HL-60 (cell line): ENCODE measurements at regions not wholly inside any gene's neighbourhood (a gene's known extent, or its start where the extent isn't known, plus 50 kb on each side); places are given as distances from the start of the nearest gene placed in this dataset.

ENCODE experiments used
- DNase-seq, 2 experiments: peaks; one replicate each; pipeline ENCODE4 v3.0.0-alpha.2; 2010 to 2020; ENCODE audit warnings: low read depth in 1 of 2, low spot score in 1 of 2
- H3K27ac ChIP-seq: fragments of 250-450 bp; sonication (Bioruptor Pico); replicated peaks from 2 replicates; pipeline ENCODE4 v1.5.1; 2020; ENCODE audit warnings: mild to moderate bottlenecking, moderate library complexity
- H3K27me3 ChIP-seq: fragments of 250-450 bp; sonication (Bioruptor Pico); 2 replicates; pipeline ENCODE4 v1.5.1; 2021; ENCODE audit warnings: mild to moderate bottlenecking, moderate library complexity; ENCODE audit not compliant: insufficient read depth, poor library complexity, severe bottlenecking
- H3K4me3 ChIP-seq: replicated peaks from 2 replicates; pipeline ENCODE4 v1.5.1; 2011; ENCODE audit warnings: mild to moderate bottlenecking, control low read depth, low read length; ENCODE audit not compliant: insufficient read depth
- GABPA ChIP-seq: IDR thresholded peaks from 2 replicates; pipeline ENCODE4 v1.6.1; 2012; ENCODE audit warnings: low read depth
- POLR2AphosphoS5 ChIP-seq: IDR thresholded peaks from 2 replicates; pipeline ENCODE4 v1.6.1; 2012; ENCODE audit warnings: low read depth
- SPI1 ChIP-seq: IDR thresholded peaks from 2 replicates; pipeline ENCODE4 v1.6.1; 2012; ENCODE audit warnings: low read depth, mild to moderate bottlenecking, borderline replicate concordance
- TF ChIP-seq, protein P1 (sequence below): IDR thresholded peaks from one replicate; pipeline ENCODE4 v1.5.1; 2011; ENCODE audit warnings: low read length, control low read depth, inconsistent platforms; ENCODE audit not compliant: insufficient read depth
- TF ChIP-seq, protein P2 (sequence below): IDR thresholded peaks from 2 replicates; pipeline ENCODE4 v1.6.1; 2012; ENCODE audit warnings: low read depth; ENCODE audit not compliant: insufficient replicate concordance

GRCh38 chr1:5765483-5765882 is 226.7 kb downstream of the NPHP4 start:
- TF ChIP-seq GABPA = no peak
- no peak for TF ChIP-seq POLR2AphosphoS5
- TF ChIP-seq SPI1 = no peak
- TF ChIP-seq, protein P1, sequence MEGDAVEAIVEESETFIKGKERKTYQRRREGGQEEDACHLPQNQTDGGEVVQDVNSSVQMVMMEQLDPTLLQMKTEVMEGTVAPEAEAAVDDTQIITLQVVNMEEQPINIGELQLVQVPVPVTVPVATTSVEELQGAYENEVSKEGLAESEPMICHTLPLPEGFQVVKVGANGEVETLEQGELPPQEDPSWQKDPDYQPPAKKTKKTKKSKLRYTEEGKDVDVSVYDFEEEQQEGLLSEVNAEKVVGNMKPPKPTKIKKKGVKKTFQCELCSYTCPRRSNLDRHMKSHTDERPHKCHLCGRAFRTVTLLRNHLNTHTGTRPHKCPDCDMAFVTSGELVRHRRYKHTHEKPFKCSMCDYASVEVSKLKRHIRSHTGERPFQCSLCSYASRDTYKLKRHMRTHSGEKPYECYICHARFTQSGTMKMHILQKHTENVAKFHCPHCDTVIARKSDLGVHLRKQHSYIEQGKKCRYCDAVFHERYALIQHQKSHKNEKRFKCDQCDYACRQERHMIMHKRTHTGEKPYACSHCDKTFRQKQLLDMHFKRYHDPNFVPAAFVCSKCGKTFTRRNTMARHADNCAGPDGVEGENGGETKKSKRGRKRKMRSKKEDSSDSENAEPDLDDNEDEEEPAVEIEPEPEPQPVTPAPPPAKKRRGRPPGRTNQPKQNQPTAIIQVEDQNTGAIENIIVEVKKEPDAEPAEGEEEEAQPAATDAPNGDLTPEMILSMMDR = no peak
- TF ChIP-seq, protein P2, sequence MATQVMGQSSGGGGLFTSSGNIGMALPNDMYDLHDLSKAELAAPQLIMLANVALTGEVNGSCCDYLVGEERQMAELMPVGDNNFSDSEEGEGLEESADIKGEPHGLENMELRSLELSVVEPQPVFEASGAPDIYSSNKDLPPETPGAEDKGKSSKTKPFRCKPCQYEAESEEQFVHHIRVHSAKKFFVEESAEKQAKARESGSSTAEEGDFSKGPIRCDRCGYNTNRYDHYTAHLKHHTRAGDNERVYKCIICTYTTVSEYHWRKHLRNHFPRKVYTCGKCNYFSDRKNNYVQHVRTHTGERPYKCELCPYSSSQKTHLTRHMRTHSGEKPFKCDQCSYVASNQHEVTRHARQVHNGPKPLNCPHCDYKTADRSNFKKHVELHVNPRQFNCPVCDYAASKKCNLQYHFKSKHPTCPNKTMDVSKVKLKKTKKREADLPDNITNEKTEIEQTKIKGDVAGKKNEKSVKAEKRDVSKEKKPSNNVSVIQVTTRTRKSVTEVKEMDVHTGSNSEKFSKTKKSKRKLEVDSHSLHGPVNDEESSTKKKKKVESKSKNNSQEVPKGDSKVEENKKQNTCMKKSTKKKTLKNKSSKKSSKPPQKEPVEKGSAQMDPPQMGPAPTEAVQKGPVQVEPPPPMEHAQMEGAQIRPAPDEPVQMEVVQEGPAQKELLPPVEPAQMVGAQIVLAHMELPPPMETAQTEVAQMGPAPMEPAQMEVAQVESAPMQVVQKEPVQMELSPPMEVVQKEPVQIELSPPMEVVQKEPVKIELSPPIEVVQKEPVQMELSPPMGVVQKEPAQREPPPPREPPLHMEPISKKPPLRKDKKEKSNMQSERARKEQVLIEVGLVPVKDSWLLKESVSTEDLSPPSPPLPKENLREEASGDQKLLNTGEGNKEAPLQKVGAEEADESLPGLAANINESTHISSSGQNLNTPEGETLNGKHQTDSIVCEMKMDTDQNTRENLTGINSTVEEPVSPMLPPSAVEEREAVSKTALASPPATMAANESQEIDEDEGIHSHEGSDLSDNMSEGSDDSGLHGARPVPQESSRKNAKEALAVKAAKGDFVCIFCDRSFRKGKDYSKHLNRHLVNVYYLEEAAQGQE = no peak
- no peak overlapping the region for H3K27ac ChIP-seq
- no peaks in the 10 kb centered on the region for H3K27me3 ChIP-seq
- no peak overlapping the region for H3K4me3 ChIP-seq
- DNase-seq = no peak

DNA sequence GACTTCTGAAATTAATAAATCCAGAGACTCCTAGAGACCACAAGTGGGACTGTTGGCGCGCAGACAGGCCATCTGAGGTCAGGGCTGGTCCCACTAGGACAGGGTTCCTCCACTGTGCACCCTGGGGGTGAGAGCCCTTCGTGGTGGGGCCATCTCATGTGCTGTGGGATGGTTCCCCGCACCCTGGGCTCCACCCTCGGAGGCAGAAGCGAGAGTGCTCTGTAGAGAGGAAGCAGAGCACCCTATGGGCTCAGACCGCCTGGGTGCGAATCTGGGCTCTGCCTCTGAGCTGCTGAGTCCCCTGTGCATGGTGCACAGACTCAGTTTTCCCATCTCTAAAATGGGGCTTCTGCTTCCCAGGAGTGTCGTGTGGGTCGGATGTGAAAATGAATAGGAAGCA is 227.3 kb downstream of the NPHP4 start:
- Histone ChIP-seq H3K4me3 (no peak overlapping the region), H3K27me3 (no peaks in the 10 kb centered on the region), H3K27ac (no peak overlapping the region)
- DNase-seq = no peak
- TF ChIP-seq, protein P2 = no peak
- TF ChIP-seq, protein P1 = no peak
- TF ChIP-seq GABPA (no peak), SPI1 (no peak), POLR2AphosphoS5 (no peak)

- no peak overlapping the region for H3K4me3 ChIP-seq
- no peak for DNase-seq
- H3K27ac ChIP-seq = no peak overlapping the region
- TF ChIP-seq GABPA = no peak
- no peaks in the 10 kb centered on the region for H3K27me3 ChIP-seq
Measured at GRCh38 chr1:5764464-5764863, 227.8 kb downstream of the NPHP4 start.

GRCh38 chr1:5763696-5764370 is 228.4 kb downstream of the NPHP4 start:
- DNase-seq = no peak
- H3K27ac ChIP-seq = no peak overlapping the region
- H3K27me3 ChIP-seq = no peaks in the 10 kb centered on the region
- no peak overlapping the region for H3K4me3 ChIP-seq
- TF ChIP-seq SPI1 (no peak), POLR2AphosphoS5 (no peak), GABPA (no peak)
- TF ChIP-seq, protein P2 = no peak
- TF ChIP-seq, protein P1 = no peak
